HCT116 (cell line): ENCODE measurements at regions not wholly inside any gene's neighbourhood (a gene's known extent, or its start where the extent isn't known, plus 50 kb on each side); places are given as distances from the start of the nearest gene placed in this dataset.

Experiments used
- ELF1 ChIP-seq: IDR thresholded peaks from 2 replicates; pipeline ENCODE4 v1.6.1; 2012; ENCODE audit warnings: low read depth, borderline replicate concordance
- POLR2AphosphoS5 ChIP-seq: IDR thresholded peaks from 2 replicates; pipeline ENCODE4 v1.6.1; 2011; ENCODE audit warnings: mild to moderate bottlenecking, low read depth, low read length, moderate library complexity
- TF ChIP-seq, protein P1 (sequence below), 3 experiments: fragments of 200-600 bp in 1 of 3; sonication (generic) in 1 of 3; IDR thresholded peaks in 2 of 3; conservative IDR thresholded peaks in 1 of 3; 2 replicates each; pipeline ENCODE4 v1.5.1; 2012 to 2017; ENCODE audit warnings: low read depth in 2 of 3, low read length in 2 of 3, antibody characterized with exemption in 1 of 3, borderline replicate concordance in 1 of 3, control low read depth in 1 of 3, mild to moderate bottlenecking in 1 of 3, mixed read lengths in 1 of 3, mixed run types in 1 of 3, moderate library complexity in 1 of 3; ENCODE audit not compliant: insufficient read depth in 1 of 3

DNA sequence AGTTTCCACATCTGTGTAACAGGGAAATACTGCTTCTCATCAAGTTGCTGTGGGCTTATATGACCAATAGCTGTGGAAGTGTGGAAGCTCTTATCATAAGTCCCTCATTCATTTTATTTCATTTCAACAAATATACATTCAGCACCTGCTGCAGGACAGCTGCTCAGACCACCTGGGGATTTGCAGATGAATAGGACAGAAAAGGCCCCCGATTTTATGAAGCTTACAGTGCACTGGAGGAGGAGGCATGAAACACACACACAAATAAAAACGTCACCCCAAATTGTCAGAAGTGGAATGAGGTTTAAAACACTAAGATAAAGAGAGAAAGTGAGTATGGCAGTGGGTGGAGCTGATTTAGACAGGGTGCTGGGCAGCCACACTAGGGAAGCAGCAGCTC is 107.2 kb downstream of the DRD1 start:
- TF ChIP-seq, protein P1, sequence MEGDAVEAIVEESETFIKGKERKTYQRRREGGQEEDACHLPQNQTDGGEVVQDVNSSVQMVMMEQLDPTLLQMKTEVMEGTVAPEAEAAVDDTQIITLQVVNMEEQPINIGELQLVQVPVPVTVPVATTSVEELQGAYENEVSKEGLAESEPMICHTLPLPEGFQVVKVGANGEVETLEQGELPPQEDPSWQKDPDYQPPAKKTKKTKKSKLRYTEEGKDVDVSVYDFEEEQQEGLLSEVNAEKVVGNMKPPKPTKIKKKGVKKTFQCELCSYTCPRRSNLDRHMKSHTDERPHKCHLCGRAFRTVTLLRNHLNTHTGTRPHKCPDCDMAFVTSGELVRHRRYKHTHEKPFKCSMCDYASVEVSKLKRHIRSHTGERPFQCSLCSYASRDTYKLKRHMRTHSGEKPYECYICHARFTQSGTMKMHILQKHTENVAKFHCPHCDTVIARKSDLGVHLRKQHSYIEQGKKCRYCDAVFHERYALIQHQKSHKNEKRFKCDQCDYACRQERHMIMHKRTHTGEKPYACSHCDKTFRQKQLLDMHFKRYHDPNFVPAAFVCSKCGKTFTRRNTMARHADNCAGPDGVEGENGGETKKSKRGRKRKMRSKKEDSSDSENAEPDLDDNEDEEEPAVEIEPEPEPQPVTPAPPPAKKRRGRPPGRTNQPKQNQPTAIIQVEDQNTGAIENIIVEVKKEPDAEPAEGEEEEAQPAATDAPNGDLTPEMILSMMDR (IDR thresholded peaks at IDR 0.05 in 2 of 3, conservative IDR thresholded peaks at IDR 0.05 in 1 of 3; ENCODE audit: borderline replicate concordance in 1 of 3, insufficient read depth in 1 of 3, low read depth in 2 of 3, low read length in 2 of 3): no peak
- TF ChIP-seq ELF1 (no peak), POLR2AphosphoS5 (no peak)
